Fibroblast of the conjunctiva (primary cell): ENCODE measurements at regions not wholly inside any gene's neighbourhood (a gene's known extent, or its start where the extent isn't known, plus 50 kb on each side); places are given as distances from the start of the nearest gene placed in this dataset.

Experiments used
- DNase-seq: peaks from one replicate; pipeline ENCODE4 v3.0.0-alpha.2; 2010; ENCODE audit warnings: low read depth

DNA sequence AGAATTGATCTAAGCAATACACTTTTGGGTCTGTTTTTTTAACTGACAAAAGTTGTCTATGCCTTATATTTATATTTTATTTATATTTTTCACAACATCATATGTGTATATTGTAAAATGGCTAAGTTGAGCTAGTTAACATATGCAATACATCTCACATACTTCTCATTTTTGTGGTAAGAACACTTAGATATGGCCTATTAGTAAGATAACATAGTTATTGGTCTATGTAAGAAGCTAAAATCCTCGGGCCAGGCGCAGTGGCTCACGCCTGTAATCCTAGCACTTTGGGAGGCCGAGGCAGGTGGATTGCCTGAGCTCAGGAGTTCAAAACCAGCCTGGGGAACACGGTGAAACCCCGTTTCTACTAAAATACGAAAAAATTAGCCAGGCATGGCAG, 275.6 kb upstream of the ID2 start:
- no peak for DNase-seq

DNA sequence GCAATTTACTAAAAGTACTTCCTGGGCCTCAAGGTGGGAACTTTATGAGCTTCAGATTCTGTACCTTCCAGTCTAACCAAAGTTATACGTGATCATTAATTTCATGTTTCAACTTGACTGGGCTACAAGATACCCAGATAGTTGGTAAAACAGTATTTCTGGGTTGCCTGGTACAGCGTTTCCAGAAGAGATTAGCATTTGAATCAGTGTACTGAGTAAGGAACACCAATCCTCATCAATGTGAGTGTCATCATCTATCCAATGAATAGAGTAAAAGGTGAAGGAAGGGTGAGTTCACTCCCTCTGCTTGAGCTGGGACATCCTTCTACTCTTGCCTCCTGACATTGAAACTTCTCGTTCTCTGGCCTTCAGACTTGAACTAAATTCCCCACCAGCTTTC, 274.5 kb upstream of the ID2 start:
- DNase-seq = no peak

DNA sequence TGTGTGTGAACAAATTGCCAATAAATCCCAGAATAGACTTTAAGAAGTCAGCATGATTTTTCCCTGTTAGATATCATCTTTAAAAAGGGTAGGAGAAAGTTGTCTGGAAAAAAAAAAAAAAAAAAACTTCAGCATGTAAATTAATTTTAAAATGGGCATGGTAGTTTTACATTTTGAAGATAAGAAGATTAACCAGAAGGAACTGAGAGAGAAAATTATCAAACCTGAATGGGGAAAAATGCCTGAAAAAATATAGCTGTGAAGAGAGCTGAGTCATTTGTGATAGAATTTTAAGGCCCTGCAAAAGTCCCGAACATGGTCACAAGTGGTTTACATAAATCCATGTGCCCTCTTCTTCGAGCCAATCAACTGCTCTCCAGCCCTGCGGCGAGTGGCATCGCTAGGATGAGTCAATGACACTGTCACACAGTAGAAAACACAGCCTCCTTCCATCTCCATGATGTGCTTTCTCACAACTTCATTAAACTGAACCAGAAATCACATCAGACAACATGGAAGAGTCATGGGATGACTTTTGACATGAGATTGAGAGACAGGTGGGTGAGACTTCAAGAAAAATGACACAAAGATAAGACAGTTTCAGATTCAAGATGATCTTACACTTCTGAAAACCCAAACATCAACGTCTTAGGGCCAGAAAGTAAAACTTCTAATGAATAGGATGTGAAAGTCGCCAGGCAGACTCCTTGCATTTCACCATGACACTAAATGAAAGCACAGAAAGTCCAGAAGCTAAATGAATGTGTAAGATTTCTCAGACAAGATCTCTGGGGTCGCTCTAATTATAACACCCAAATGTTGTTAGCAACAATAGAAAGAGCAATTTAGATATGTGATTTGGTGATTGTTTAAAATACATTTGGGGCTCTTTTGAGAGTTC, 273.0 kb upstream of the ID2 start:
- DNase-seq = no peak

DNA sequence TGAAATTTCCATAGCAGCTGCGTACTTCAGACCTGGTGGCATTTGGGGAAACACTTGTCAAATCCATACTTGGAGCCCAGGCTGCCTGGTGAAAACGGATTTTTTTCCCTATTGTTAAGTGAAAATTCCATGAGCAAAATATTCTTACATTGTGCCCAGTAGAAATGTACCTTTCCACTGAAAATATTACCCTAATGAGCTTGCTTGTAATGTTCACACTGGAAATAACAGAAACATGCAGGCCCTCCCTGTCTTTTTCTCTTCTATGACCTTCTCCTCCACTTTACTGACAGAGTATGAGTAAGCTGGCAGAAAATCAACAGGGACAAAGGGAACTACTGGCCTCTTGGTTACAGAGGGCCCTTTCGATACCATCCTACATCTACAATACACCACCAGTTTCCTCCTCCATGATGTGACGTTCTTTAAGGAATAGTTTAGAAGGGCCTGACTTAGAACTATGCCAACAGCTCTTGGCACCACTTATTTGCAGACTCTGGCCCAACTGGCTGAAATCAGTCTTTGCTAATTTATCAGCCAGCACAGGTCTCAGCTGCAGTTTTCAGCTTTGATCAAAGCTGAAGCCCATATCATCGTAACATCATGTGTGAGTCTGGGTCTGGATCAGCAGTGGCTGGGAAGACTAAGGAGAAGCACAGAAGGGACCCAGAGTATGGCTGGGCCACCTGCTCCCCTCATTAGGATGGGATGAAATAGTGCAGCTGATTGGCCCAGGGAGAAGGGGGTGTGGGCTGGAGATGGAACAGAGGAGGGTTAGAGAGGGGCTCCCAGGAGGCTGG, 272.2 kb upstream of the ID2 start:
- peak; percentile 12 for DNase-seq

DNA sequence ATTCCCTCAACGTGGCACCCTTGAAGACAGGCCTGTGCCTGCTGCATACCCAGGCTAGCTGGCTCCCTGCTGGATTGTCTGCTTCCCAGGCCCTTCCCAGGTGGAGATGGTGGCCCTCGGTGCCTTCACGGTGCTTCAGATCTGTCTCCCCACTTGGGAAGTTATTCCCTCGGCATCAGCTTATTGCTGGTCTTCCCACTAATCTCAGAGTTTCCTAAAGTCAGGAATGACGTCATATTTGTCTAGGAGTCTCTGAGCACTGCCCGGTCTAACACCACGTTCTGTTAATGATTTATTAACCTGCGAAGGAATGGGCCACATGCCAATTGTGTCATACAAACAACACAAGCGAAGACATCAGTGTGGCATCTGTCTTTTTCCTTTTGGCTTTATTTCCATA, 269.8 kb upstream of the ID2 start:
- no peak for DNase-seq

DNA sequence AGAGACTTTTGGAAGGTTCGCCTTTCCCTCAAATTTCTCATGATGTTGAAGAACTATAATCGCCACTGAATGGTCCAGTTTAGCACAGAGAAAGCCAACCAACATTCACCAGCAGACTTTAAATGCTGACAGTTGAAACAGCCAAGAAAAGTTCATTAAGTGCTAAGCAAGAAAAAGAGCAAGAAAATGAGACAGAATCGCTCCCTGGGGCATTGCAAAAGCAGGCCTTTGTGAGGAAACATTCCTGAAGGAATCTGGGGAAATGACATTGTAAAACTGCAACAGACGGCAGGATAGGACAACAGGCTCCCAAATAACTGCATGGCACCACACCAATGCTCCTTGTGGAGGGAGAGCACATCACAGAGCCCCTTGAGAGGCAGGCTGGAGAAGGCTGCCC, 269.3 kb upstream of the ID2 start:
- DNase-seq = no peak

DNA sequence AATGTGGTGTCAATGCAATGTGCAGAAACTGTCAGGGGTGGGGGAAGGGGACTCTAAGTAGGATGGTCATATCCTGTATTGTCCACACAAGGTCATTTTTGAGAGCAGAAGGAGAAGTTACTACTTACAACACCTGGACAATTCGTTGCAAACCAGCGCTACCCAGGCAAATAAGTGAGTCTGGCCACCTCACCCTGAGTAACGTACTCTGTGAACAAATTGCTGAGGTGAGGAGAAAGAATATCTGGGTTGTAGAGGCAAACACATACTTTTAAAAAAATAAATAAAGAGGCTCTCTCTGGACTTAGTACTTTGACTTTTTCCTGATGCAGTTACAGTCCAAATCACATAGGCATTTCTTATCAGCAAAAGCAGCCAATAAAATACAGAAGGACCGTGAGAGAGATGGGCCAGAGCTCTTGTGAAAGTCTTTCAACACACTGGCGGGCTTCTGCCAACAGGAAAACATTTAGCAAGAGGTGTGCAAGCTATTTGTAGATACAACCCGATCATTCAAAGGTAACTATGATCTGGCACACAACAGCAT, 268.2 kb upstream of the ID2 start:
- DNase-seq = no peak

DNA sequence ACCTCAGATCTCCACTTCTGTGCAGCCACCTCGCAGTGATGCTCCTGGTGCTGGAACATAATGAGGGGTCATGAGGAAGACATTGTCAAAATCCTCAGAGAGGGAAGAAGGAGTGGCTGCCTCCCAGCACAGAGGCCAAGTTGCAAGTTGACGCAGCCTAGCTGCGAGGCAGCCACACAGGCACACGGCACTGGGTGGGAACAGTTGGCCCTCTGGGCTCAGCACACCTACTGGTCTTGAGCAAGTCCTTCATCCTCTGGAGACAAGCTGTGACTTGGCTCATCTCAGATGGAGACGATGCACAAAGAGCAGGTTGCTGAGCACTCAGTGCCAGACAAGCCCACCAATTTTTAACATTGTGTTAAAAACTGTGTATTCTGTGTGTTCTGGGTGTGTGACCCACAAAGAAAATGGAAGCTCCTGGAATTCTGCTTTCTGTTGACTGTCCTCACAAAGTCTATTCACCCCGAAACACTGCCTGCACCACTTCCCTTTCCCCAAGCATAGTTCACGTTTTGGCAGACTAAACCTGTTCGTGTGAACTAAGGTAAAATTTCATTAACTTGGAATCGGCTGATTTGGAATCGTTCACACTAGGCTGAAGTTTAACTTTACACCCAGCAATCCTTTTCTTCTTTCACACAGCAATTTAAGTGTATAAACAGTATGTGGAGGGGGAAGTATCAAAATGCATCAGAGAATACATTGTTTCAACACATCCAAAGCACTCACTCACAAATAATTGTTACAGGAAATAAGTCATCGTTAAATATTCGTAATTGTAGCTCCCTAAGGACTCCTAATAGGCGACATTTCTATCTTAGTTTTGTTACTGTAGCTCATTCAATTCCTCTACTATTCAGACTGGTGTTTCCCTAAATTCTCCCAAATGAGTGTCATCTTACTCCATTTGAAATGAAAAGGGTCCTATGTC, 266.6 kb upstream of the ID2 start:
- DNase-seq = no peak

DNA sequence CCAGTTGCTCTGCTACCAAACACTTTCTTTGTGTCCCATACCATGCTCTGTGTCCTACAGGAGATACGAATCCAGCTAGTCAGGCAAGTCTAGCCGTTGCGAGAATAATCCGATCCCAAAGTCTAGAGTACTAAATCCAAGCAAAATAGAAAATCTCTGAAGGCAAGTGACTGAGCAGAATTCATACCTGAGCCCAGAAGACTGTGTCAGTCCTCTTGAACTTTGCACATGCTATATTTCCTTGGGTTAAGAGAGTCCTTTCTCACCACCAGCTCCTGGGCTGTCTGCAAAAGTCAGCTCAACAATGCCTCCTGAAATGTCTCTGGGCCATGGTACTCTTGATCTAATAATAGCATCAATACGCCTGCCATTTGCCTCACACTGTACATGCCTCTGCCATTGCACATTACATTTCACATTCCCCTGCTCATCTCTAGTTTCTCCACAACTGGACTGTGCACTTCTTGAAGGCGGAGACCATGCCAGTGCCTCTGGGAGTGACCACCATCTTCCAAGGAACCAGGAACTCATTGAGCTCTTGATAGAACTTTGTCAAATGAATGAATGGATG, 265.8 kb upstream of the ID2 start:
- DNase-seq = no peak

DNA sequence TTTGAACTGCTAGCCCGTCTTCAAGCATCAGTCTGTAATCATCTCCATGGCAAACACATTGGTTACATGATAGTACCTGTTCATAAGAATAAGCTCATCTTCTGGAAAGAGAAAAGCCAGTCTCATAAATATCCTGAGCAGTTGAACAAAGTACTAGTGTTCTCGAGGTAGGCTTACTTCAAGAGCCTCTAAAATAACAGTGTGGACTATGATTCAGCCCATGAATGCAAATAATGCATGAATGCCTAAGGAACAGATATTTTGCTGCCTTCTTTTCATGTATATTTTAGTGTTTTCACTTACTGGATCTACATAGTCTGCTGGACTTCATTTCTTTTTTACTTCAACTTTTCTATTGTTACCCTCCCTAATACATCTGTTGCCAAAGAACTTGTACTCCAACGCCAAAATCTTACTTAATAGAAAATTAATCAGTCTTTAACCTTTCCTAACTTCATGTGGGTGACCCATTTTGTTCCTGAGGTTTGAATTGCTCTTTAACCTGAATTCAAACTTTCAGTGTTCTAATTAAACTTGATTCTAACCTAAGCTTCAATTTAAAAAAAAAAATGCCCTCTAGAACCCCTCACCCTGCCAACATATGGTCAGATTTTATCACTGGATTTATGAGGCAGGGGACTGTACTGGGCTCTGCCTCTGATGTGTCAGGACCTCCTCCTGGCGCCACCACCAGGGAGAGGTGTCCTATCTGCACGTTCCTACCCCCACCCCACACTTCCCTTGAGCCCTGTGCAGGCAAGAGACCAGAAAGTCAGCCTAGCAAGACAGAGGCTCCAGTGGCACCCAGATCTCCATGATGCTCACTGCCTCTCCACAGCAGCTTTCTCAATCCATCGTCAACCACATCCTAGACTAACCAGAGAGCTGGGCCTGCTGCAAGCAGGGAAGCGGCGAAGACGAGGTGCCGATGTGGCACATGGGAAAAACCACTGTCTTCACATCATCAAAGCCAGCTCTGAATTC, 264.7 kb upstream of the ID2 start:
- DNase-seq = no peak

DNA sequence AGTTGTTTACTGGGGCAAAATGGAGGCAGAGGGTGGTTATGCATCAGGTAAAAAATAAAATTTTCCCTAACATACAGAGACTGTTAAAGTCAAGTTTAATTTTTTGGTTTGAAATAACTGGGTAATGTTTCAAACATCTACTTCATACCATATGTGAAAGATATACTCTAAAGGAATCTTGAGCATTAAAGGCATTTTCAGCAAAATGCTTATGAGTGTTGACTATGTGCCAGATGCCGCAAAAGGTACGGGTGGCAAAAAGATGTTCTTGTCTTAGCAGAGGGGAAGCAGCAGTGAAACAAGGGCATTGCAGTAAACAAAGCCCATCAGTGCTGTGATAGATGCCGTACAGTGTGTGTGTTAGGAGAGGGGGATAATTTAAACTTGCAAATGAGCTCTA, 263.1 kb upstream of the ID2 start:
- peak; percentile 18 for DNase-seq

DNA sequence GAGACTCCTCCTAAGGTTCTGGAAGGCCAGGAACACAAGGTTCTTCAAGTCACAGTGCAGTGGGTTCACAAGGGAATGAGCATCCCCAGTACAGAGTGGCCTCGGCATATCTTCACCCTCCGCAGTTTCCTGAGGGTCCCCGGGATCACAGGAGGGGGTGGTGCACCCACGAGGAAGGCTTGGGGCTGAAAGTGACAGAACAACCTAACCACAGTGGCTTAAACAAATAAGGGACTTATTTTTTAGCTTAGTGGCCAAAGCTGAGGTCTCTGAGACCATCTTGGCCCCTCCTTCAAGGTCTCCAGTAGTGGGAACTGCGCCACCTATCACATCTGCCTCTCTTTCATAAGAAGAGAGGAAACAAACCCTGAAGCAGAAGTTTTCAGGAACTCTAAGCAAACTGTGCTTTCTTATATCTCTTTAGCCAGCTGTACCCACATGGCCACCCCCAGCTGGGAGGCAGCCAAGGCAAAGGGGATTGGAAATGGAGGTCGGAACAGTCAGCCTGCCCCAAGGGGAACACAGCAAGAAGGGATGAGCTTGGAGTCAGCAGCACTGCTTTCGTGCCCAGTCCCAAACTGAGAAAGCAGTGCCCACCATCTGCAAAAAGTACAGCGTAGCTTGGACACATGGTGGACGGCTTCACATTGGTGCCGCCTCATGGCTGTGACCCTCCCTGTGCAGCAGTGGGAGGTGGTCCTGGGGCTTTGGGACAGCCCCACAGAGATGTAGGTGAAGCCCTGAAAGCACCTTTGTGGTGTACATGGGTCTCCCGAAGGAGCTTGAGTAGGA, 260.0 kb upstream of the ID2 start:
- no peak for DNase-seq

DNA sequence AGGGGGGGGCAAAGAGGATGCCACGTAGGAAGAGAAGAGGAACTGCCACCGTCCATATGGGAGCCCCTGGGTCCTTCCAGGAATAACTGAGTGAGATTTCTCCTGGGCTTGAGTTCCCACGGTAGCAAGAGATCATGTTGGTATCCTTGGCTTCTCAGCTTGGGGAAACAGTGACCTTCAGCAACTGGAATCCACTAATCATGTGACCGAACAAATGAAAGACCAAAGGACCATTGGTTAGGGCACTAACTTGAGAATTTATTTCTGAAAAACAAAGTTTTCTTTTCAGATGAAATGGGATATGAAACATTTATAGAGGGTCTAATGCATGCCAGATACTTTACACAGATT, 259.4 kb upstream of the ID2 start:
- no peak for DNase-seq

DNA sequence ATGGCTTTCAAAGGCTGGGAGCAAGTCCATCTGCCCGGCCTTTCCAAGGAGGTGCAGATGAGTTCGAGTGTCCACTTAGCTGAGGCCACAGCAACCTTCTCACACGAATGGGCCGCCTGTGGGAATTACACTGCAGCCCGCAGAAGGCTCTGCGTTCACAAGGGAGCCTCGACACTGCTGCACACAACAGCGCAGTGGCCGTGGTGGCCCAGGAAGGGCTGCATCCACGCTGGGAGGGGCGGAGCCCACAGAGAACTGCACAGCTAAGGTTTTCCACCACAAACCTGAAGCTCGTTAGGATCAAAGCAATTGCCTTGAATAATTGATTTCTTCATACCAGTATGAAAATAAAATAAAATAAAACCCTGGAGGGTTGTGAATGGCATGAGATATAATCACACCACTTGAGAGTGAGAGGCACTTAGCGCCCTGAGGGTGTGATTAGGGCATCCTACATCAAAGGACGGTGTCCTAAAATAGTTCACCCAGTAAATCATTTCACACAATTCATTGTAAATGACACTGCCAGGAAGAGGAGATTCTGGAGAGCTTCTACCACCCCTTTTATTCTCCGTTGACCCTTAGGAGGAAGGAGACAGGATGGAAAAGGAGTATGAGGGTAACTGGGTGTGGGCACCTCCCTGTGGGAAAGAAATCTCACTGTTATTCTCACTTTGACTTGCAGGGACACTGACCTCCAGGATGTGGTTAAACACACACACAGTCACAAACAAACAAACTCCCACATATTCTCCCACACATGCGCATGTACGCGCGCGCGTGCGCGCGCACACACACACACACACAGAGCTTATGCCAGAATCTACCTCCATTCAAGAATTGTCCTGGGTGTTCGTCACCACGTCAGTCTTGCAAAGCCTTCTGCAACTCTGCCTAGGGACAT, 256.6 kb upstream of the ID2 start:
- no peak for DNase-seq

DNA sequence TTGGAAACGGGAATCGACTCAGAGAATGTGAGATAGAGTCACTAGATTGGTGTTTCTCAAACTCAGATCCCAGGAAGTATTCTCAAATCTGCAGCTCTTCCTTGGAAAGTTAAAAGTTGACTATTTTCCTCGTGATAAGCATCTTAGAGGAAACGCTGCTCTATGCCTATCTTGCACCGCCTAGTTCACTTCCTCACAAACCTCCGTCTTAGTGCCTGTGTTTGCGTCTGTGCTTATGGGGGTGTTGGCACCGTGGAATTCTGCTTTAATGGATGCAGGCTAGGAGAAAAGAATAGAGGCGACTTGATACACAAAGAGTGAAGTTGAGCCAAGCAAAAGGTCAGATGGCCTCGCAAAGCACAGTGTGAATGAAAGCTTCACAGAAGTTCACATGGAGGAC, 255.3 kb upstream of the ID2 start:
- DNase-seq = no peak

DNA sequence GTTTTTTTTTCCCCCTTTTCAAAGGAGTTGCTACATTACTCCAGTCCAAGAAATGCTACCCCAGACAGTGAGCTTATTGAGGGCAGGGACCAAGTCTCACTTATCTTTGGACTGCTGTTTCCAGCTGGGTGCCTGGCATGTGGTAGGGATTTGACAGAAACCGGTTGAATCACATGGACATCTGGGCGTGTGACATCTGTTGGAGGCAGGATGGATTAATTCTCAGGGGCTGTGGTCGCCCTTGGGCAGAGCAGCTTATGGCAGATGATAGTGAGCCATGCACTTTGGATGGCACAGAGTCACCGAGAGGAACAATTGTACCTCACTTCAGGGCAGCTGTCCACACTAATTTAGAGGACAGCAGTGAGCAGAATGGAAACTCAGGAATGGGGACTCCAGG, 254.6 kb upstream of the ID2 start:
- no peak for DNase-seq

DNA sequence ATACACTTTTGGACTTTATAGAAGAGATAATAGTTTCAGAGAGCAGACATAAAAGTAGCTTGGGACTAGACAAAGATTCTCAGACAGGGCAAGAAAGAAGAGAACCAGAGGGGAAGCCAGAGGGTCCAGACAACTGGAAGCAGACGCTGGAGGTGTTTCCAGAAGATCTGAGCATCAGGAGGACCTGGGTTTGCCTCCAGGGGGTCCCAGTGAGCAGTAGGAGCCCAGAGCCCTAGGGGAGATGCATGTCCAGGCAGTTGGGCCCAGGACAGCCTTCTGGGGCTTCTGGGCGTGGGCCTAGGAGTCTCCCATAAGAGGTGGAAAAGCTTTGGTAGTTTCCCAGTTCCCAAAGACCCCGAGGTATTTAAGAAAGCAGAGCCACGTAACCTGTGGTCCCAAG, 251.2 kb upstream of the ID2 start:
- DNase-seq = no peak

DNA sequence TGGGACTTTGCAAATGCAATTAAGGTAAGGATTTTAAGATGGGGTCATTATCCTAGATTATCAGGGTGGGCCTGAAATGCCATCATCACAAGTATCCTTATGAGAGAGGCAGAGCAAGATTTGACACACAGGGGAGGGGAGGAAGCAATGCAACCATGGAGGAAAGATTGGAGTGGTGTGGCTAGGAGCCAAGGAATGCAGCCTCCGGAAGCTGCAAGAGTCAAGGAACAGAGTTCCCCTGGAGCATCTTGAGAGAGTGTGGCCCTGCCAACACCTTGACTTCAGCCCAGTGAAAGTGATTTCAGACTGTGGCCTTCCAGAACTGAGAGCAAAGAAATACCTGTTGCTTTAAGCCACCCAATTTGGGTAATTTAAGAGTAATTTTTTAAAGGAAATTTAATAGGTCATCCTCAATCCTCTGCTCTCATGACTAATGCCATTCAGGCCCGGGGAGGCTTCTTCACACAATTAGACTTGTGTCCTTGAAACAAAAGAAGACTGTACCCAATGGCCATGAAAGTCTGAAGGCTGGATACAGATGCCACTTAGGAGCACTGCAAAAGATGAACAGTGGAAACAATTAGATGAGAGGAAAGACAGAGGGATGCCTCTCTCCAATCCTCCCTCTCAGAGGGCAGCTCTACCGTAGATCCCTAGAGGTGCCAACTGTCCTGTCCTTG, 250.3 kb upstream of the ID2 start:
- DNase-seq = no peak
